H1 (cell line): ENCODE measurements at regions not wholly inside any gene's neighbourhood (a gene's known extent, or its start where the extent isn't known, plus 50 kb on each side); places are given as distances from the start of the nearest gene placed in this dataset.

Source experiments
- CTCF ChIA-PET: fragments of 300-600 bp; sonication (Branson Sonifier 250); formaldehyde crosslinking; loops from one replicate; lab custom pipeline; 2021; ENCODE audit not compliant: partially characterized antibody; lab: Charles Lee
- POLR2A ChIA-PET: fragments of 300-600 bp; sonication (Branson Sonifier 250); formaldehyde crosslinking; loops from one replicate; lab custom pipeline; 2021; ENCODE audit warnings: inconsistent platforms; ENCODE audit not compliant: partially characterized antibody; lab: Charles Lee
- DNase-seq, 2 experiments: peaks; one replicate each; pipeline versions ENCODE4 v3.0.0 to v3.0.0-alpha.2; 2010 to 2022; ENCODE audit warnings: low spot score in 2 of 2, low read depth in 1 of 2, mixed read lengths in 1 of 2
- FAIRE-seq: peaks from 2 replicates; lab custom pipeline; 2011; peaks lifted over from hg19 to GRCh38; lab: Jason Lieb, UNC
- H2AFZ ChIP-seq: 2 replicates; pipeline ENCODE4 v1.8.1; 2012; ENCODE audit warnings: low read length, inconsistent platforms
- H2AK5ac ChIP-seq: 2 replicates; pipeline ENCODE4 v1.6.1; 2013; ENCODE audit warnings: low read depth, low read length
- H2BK120ac ChIP-seq: replicated peaks from 2 replicates; pipeline ENCODE3; 2013; ENCODE audit warnings: low read depth, low read length, inconsistent platforms
- H2BK12ac ChIP-seq: 2 replicates; pipeline ENCODE4 v1.6.1; 2013; ENCODE audit warnings: low read depth, low read length
- H2BK15ac ChIP-seq: 2 replicates; pipeline ENCODE4 v1.6.1; 2013; ENCODE audit warnings: low read length
- H2BK20ac ChIP-seq: 2 replicates; pipeline ENCODE4 v1.6.1; 2013; ENCODE audit warnings: low read length
- H2BK5ac ChIP-seq: 2 replicates; pipeline ENCODE4 v1.6.1; 2013; ENCODE audit warnings: low read depth, low read length
- H3K14ac ChIP-seq: 2 replicates; pipeline ENCODE4 v1.6.1; 2013; ENCODE audit warnings: inconsistent platforms; ENCODE audit not compliant: insufficient read length
- H3K18ac ChIP-seq: 2 replicates; pipeline ENCODE4 v1.6.1; 2013; ENCODE audit warnings: low read length; ENCODE audit errors: extremely low read depth
- H3K23ac ChIP-seq: 2 replicates; pipeline ENCODE4 v1.6.1; 2013; ENCODE audit warnings: inconsistent platforms; ENCODE audit not compliant: insufficient read length
- H3K23me2 ChIP-seq: 2 replicates; pipeline ENCODE4 v1.6.1; 2013; ENCODE audit warnings: low read depth, low read length
- H3K27ac ChIP-seq: 2 replicates; pipeline ENCODE4 v1.6.1; 2011; ENCODE audit warnings: low read depth, low read length, inconsistent platforms
- H3K27me3 ChIP-seq, 4 experiments: replicated peaks in 1 of 4; 1 replicate in 1 of 4; 2 replicates in 3 of 4; pipeline versions ENCODE4 v1.6.1 to v1.8.1; 2011 to 2013; ENCODE audit warnings: low read length in 3 of 4, mild to moderate bottlenecking in 3 of 4, inconsistent platforms in 2 of 4, mixed read lengths in 2 of 4, moderate library complexity in 1 of 4; ENCODE audit not compliant: control insufficient read depth in 3 of 4, insufficient read depth in 3 of 4; ENCODE audit errors: extremely low read depth in 1 of 4
- H3K36me3 ChIP-seq, 4 experiments: 2 replicates each; pipeline versions ENCODE4 v1.6.1 to v1.8.1; 2011 to 2013; ENCODE audit warnings: mild to moderate bottlenecking in 4 of 4, low read length in 3 of 4, moderate library complexity in 2 of 4, control low read depth in 1 of 4, inconsistent platforms in 1 of 4; ENCODE audit not compliant: insufficient read depth in 4 of 4, control insufficient read depth in 2 of 4
- H3K4ac ChIP-seq: replicated peaks from 2 replicates; pipeline ENCODE3; 2013; ENCODE audit warnings: low read length, low read depth, mixed read lengths, inconsistent platforms; ENCODE audit not compliant: insufficient read length
- H3K4me1 ChIP-seq, 4 experiments: replicated peaks in 1 of 4; 1 replicate in 1 of 4; 2 replicates in 3 of 4; pipeline versions ENCODE4 v1.6.1 to v1.8.1; 2011 to 2013; ENCODE audit warnings: low read length in 3 of 4, inconsistent platforms in 2 of 4, mixed read lengths in 1 of 4; ENCODE audit not compliant: insufficient read depth in 4 of 4, control insufficient read depth in 3 of 4
- H3K4me2 ChIP-seq, 2 experiments: 2 replicates each; pipeline versions ENCODE4 v1.6.1 to v1.8.1; 2011 to 2013; ENCODE audit warnings: low read depth in 2 of 2, low read length in 2 of 2, control low read depth in 1 of 2, inconsistent platforms in 1 of 2, mild to moderate bottlenecking in 1 of 2; ENCODE audit not compliant: insufficient read depth in 1 of 2
- H3K4me3 ChIP-seq, 4 experiments: fragments of 200-600, 300-600 bp in 1 of 4; sonication (generic), shearing (Covaris generic), sonication (Bioruptor Twin) in 1 of 4; 2 replicates each; pipeline versions ENCODE4 v1.5.1 to v1.8.1; 2011 to 2016; ENCODE audit warnings: low read length in 4 of 4, low read depth in 3 of 4, control low read depth in 2 of 4, inconsistent platforms in 2 of 4, mild to moderate bottlenecking in 2 of 4, mixed read lengths in 1 of 4, moderate library complexity in 1 of 4; ENCODE audit not compliant: insufficient read depth in 2 of 4; ENCODE audit errors: extremely low read depth in 1 of 4
- H3K56ac ChIP-seq: replicated peaks from 2 replicates; pipeline ENCODE3; 2013; ENCODE audit warnings: low read depth, mild to moderate bottlenecking, mixed read lengths, low read length, inconsistent platforms; ENCODE audit not compliant: insufficient read length
- H3K79me1 ChIP-seq: 2 replicates; pipeline ENCODE4 v1.6.1; 2013; ENCODE audit warnings: low read depth, low read length, control low read depth
- H3K79me2 ChIP-seq, 2 experiments: 2 replicates each; pipeline versions ENCODE4 v1.6.1 to v1.8.1; 2012 to 2013; ENCODE audit warnings: low read length in 2 of 2, mild to moderate bottlenecking in 2 of 2, inconsistent platforms in 1 of 2; ENCODE audit not compliant: insufficient read depth in 2 of 2, control insufficient read depth in 1 of 2
- H3K9ac ChIP-seq, 4 experiments: replicated peaks in 1 of 4; 1 replicate in 1 of 4; 2 replicates in 3 of 4; pipeline versions ENCODE4 v1.6.1 to v1.8.1; 2011 to 2013; ENCODE audit warnings: low read depth in 3 of 4, low read length in 3 of 4, control low read depth in 2 of 4, mild to moderate bottlenecking in 2 of 4, moderate library complexity in 2 of 4, inconsistent platforms in 1 of 4; ENCODE audit errors: extremely low read depth in 1 of 4
- H3K9me3 ChIP-seq, 2 experiments: 2 replicates each; pipeline versions ENCODE4 v1.6.1 to v1.8.1; 2012 to 2013; ENCODE audit warnings: mild to moderate bottlenecking in 2 of 2, moderate library complexity in 2 of 2, control low read depth in 1 of 2, inconsistent platforms in 1 of 2, low read depth in 1 of 2, low read length in 1 of 2, mixed read lengths in 1 of 2; ENCODE audit not compliant: insufficient read depth in 2 of 2
- H4K20me1 ChIP-seq, 2 experiments: replicated peaks in 1 of 2; 2 replicates each; pipeline versions ENCODE3 to v1.8.1; 2011 to 2013; ENCODE audit warnings: inconsistent platforms in 2 of 2, low read length in 2 of 2, mild to moderate bottlenecking in 1 of 2; ENCODE audit not compliant: insufficient read depth in 2 of 2, control insufficient read depth in 1 of 2
- H4K5ac ChIP-seq: 2 replicates; pipeline ENCODE4 v1.6.1; 2013; ENCODE audit warnings: low read length, low read depth, mixed read lengths, inconsistent platforms; ENCODE audit not compliant: insufficient read length
- H4K8ac ChIP-seq: 2 replicates; pipeline ENCODE4 v1.8.0; 2013; ENCODE audit warnings: mild to moderate bottlenecking, moderate library complexity, low read length, inconsistent platforms; ENCODE audit not compliant: insufficient read depth; ENCODE audit errors: extremely low read depth
- H4K91ac ChIP-seq: replicated peaks from 2 replicates; pipeline ENCODE3; 2013; ENCODE audit warnings: low read length, mixed read lengths, inconsistent platforms; ENCODE audit not compliant: insufficient read length
- CHD2 ChIP-seq: IDR thresholded peaks from 2 replicates; pipeline ENCODE4 v1.6.1; 2012; ENCODE audit warnings: low read length, improper control_type of control experiment
- EZH2 ChIP-seq: fragments of 200-600 bp; sonication (generic); IDR thresholded peaks from 2 replicates; pipeline ENCODE4 v1.7.1; 2012; ENCODE audit warnings: low read depth, mild to moderate bottlenecking, moderate library complexity, low read length, inconsistent platforms; ENCODE audit not compliant: severe bottlenecking
- SAP30 ChIP-seq: fragments of 300-600 bp; sonication (generic); IDR thresholded peaks from 2 replicates; pipeline ENCODE4 v1.7.1; 2012; ENCODE audit warnings: low read length, moderate library complexity, mild to moderate bottlenecking, inconsistent platforms; ENCODE audit not compliant: insufficient read depth, insufficient replicate concordance
- SIN3A ChIP-seq, 2 experiments: IDR thresholded peaks in 1 of 2; conservative IDR thresholded peaks in 1 of 2; 2 replicates each; pipeline ENCODE4 v1.6.1; 2011 to 2012; ENCODE audit warnings: low read length in 2 of 2, improper control_type of control experiment in 1 of 2, low read depth in 1 of 2, mild to moderate bottlenecking in 1 of 2
- TAF1 ChIP-seq: IDR thresholded peaks from 2 replicates; pipeline ENCODE4 v1.6.1; 2011; ENCODE audit warnings: mild to moderate bottlenecking, low read depth, low read length
- WGBS, 2 experiments: shearing (Covaris generic) in 1 of 2; methylation state at CpG; one replicate each; pipeline versions ENCODE4 v1.1.6 to v1.1.7; 2013 to 2015; ENCODE audit warnings: low lambda C conversion rate in 2 of 2, mixed read lengths in 2 of 2, inconsistent platforms in 1 of 2, low coverage in 1 of 2, missing lambda C conversion rate in 1 of 2; ENCODE audit not compliant: insufficient replicate concordance in 2 of 2, insufficient coverage in 1 of 2, insufficient read length in 1 of 2; ENCODE audit errors: extremely low coverage in 1 of 2, missing lambda C conversion rate in 1 of 2; 5-methylcytosine and 5-hydroxymethylcytosine counted together

DNA sequence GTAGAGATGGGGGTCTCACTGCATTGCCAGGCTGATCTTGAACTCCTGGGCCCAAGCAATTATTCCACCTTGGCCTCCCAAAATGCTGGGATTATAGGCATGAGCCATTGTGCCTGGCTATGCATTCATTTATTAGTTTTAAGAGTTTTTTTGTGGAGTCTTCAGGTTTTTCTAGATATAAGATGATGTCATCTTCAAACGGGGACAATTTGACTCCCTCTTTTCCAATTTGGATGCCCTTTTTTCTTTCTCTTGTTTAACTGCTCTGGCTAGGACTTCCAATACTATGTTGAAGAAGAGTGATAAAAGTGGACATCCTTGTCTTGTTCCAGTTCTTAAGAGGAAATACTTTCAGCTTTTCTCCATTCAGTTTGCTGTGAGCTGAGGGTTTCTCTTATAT, 113.7 kb upstream of the PARD3B start:
- Histone ChIP-seq H3K9me3 (no peaks in the 10 kb centered on the region), H3K4me1 (no peaks in the 10 kb centered on the region), H2BK5ac (no peak overlapping the region), H2AFZ (no peak overlapping the region), H3K23ac (no peak overlapping the region), H3K23me2 (no peaks in the 10 kb centered on the region), H4K8ac (no peak overlapping the region), H3K18ac (no peak overlapping the region), H2AK5ac (no peak overlapping the region), H3K56ac (no peak overlapping the region), H2BK20ac (no peak overlapping the region), H4K5ac (no peak overlapping the region), H3K14ac (no peak overlapping the region), H3K27me3 (no peaks in the 10 kb centered on the region), H3K9ac (no peak overlapping the region), H3K79me2 (no peaks in the 10 kb centered on the region), H2BK12ac (no peak overlapping the region), H4K20me1 (no peaks in the 10 kb centered on the region), H3K4ac (no peak overlapping the region), H3K4me3 (no peak overlapping the region), H2BK120ac (no peak overlapping the region), H3K27ac (no peak overlapping the region), H3K79me1 (no peaks in the 10 kb centered on the region), H2BK15ac (no peak overlapping the region), H3K4me2 (no peak overlapping the region), H3K36me3 (no peaks in the 10 kb centered on the region), H4K91ac (no peak overlapping the region)
- DNase-seq (no peak), FAIRE-seq (no peak)
- POLR2A ChIA-PET = no interaction called here
- CTCF ChIA-PET = no interaction called here
- WGBS, 2 experiments = 83% methylated on average over 1 of the region's 1 CpG; no CpG with 5 or more reads in 1 of the 2 experiments
- TF ChIP-seq SIN3A (conservative IDR thresholded peaks at IDR 0.05 in 1 of 2, IDR thresholded peaks at IDR 0.05 in 1 of 2; ENCODE audit: low read depth in 1 of 2, low read length in 2 of 2) (no peak), SAP30 (no peak), EZH2 (no peak), TAF1 (no peak), CHD2 (no peak)
